GM18519 (cell line): ENCODE measurements at regions not wholly inside any gene's neighbourhood (a gene's known extent, or its start where the extent isn't known, plus 50 kb on each side); places are given as distances from the start of the nearest gene placed in this dataset.

Experiments
- ATAC-seq: cut with Tn5 transposase; IDR thresholded peaks from one replicate; pipeline ENCODE4 v1.9.1; 2021; ENCODE audit warnings: mild to moderate bottlenecking, moderate library complexity; ENCODE audit not compliant: unreplicated experiment, low FRiP score

DNA sequence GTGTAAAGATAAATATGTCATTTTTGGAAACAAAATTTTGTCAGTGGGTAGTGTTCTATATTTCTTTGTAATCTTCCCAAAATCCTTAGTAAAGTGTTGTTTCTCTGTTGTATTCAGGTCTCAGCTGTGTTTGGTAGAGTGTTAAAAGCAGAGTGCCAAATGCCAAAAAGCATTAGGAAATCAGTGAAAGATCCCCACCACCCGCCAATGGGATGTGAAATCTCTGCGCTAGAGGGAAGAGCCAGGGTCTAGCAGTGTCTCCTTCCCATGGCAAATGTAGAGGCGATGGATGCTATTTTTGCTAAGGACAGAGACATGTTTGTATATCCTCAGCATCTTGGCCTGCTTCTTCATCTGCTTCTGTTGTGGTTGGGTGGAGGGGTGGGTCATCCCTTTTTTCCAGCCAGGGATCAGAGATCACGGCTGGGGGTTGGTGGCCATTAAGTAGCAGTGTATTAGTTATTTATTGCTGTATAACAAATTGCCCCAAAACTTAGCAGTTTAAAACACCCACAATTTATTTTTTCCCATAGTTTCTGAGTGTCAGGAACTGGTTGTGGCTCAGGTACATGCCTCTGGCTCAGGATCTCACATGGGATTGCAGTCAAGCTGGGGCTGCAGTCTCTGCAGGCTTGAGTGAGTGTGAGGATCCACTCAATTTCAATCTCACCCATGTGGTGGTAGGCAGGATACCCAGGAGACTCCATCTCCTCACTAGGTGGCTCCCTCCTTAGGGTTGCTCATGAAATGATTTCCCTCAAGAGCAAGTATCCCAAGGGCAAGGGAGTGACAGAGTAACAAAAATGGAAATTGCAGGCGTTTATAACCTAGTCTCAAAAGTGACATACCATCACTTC lies 211.9 kb downstream of the MYCN start:
- ATAC-seq = no peak

GRCh38 chr2:16151651-16152050 lies 211.3 kb downstream of the MYCN start:
- ATAC-seq = no peak

DNA sequence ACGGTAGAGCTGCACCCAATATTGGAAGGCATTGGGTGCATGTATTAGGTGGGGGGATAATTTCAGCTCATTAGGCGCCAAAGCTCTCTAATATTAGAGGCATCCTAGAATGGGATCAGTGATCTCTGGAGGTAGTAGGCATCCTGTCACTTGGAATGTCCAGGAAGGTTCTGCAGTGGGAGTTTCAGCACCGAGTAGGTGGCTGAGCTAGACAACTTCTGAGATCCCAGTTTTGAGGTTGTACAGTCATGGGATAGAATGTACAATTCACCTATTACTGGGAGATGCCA lies 210.9 kb downstream of the MYCN start:
- no peak for ATAC-seq

DNA sequence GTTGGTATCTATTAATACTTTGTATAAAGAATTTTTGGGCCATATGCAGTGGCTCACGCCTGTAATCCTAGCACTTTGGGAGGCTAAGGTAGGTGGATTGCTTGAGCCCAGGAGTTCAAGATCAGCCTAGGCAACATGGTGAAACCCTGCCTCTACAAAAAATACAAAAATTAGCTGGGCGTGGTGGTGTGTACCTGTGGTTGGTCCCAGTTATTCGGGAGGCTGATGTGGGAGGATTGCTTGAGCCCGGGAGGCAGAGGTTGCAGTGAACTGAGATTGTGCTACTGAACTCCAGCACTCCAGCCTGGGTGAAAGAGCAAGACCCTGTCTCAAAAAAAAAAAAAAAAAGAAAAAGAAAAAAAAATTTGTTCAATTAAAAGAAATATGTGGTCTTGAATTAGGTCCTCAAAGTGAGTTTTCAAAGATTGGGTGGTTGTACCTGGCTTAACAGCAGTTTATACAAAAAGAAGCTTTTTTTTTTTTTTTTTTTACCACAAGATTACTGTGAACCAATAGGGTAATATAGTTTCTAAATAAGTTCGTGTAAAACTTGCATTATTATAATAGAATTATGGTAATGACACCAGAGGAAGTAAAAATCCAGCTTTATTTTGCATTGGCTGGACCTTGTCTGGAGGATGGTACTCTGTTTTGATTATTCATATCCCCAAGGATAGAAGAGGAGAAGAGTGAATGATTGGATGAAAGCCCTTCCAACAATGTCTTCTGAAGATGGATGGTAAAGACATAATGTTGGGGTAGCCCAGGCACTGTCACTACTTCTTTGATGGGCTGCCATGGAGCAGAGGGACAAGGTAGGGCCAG lies 210.3 kb downstream of the MYCN start:
- ATAC-seq = no peak

GRCh38 chr2:16149349-16150243 lies 209.2 kb downstream of the MYCN start:
- no peak for ATAC-seq

- no peak for ATAC-seq
These were observed 208.4 kb downstream of the MYCN start for GRCh38 chr2:16148632-16149348.

GRCh38 chr2:16142383-16143361 lies 202.3 kb downstream of the MYCN start:
- ATAC-seq = no peak

- ATAC-seq = no peak
These were observed 201.2 kb downstream of the MYCN start for GRCh38 chr2:16141641-16141921.

DNA sequence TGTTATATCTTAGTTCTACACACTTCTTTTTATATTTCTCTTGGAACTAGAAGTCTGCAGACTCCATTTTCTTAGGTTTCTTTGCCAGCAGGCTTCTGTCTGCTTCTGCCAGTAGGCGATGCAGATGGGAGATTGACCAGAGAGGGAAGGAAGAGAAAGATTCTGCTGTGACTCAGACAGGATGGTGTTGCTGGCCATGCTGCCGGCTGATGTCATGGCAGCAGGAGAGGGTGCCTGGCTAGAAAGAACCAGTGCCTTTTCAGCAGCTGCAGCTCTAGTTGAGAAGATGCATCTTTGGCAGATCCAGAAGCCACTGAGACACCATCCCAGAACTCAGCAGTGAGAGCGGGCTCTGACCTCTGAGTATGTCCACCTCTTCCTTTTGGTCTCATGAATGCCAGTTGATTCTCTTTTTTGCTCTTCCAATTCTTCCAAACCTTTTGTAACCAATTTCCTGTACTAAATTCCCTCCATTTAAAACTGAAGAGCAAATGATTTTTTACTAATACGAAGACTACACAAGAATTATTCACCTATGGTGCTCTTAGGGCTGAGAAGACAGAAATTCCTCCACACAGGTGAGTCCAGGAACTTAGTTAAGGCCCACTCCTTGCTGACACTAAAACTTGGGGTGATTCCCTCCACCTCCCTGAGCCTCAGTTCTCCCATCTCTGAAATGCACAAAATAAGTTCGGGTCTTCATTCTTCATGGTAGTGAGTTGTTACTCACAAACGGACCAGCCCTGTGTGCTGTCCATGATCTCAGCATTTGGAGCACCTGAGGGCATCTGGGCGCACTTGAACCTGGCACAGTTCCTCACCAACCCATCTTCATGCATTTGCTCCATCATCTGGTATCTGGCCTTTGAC lies 200.7 kb downstream of the MYCN start:
- ATAC-seq = no peak

DNA sequence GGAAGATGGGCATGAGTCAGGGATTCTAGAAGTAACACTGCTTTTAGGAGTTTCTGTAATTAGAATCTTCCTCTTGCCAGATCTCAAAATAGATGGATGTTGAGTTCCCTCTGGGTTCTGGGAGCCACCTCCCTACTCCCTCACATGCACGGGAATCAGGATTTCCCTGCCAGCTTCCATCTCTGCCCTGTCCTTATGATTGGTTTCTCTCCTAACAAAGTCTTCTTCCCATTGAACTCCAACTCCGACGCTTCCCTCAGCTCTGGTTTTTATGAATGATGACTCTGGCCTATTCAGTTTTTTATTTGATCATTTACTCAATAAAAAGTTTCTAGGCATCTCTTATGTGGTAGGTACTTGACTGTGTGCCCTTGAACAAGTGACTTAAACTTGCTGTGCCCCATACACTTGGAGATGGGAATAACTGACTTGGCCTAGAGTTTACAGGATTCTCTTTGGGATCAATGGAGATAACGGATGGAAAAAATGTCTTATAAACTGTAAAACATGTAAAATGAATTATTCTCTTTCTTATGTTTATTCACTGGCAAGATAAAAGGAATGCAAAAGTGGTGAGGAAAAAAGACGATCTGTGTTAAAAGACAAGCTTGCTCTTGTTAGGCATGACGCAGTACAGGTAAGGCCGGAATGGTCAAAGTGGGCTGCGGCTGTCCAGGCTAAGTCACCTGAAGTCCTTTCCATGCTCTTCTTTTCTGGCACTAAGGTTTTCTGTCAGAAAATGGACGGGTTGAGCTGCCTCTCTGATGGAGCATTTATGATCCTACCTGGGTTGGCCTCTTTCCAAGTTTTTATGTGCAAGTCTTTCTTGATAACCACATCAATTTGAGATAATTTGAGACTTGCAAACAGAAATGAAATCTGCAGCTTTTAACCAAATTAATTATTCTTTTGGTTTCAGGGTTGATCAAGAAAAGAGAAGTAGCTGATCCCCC lies 199.6 kb downstream of the MYCN start:
- ATAC-seq = no peak

- no peak for ATAC-seq
These were observed 198.7 kb downstream of the MYCN start for GRCh38 chr2:16138811-16139662.

GRCh38 chr2:16137080-16137755 lies 196.9 kb downstream of the MYCN start:
- no peak for ATAC-seq

- ATAC-seq = no peak
These were observed 196.2 kb downstream of the MYCN start for GRCh38 chr2:16136461-16137035.

DNA sequence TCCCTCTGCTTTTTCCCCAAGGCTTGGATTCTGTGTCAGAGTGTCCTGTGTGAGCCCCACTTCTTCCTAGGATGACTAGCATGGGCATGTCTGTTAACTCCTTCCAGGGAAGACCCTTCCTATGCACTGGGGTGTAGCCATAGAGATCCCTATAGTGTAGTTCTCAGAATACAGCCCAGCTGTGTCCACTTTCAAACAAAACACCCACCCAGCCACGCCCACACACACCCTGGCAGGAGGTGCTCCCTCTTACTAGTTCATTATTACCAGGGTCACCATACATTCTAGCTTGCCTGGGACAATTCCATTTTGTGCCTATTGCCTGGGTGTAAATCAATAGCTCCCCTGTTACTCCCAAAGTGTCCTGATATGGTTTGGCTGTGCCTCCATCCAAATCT lies 195.6 kb downstream of the MYCN start:
- no peak for ATAC-seq

GRCh38 chr2:16135196-16135912 lies 195.0 kb downstream of the MYCN start:
- ATAC-seq = no peak
